ENCODE measurements at regions not wholly inside any gene's neighbourhood (a gene's known extent, or its start where the extent isn't known, plus 50 kb on each side); places are given as distances from the start of the nearest gene placed in this dataset.
A peak's percentile ranks its signal among the peaks of the same experiment; 100 is the strongest.

DNA sequence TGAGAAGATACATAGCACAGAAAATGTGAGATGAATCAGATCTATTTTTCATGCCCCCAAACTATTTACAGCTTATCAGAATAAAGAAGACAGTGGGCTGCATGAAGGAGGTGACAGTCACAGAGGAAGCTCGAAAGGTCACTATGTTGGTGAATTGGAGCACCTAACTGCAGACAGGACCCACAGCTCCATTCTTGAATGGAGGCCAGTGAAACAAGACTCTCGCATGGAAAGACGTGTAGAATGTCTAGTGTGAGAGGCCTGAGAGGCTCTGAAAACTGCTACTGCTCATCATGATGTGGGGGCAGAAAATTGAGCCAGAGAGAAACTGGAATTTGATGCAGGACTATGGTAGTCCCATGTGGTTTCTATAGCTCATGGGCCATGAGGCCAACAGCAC is 60.3 kb upstream of the CCDC190 start:
- no peak for DNase-seq (ENCODE audit: low spot score)

DNA sequence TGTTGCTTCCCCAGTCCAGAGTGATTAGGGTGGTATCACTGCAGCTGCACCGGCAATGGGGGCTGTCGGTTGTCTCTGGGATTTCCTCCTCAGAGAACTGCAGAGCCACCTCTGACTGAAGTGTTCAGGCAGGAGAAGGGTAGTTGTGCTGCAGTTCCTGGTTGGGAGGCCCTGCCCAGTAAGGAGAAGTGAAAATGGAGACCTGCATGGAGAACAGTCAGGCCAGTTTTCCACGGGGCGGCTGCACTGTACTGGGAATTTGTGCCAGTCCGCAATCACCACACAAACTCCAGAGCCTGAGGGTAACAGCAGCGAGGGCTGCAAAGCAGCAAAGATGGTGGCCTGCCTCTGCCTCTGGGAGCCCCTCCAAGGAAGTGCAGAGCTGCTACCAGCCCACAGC is 58.1 kb upstream of the CCDC190 start:
- no peak for DNase-seq (ENCODE audit: low spot score)

- DNase-seq (ENCODE audit: low spot score): no peak
Observed at GRCh38 chr1:162918151-162918754, 57.3 kb upstream of the CCDC190 start.

GRCh38 chr1:162916821-162917613 is 56.0 kb upstream of the CCDC190 start:
- no peak for DNase-seq (ENCODE audit: low spot score)

- DNase-seq (ENCODE audit: low spot score): peak; percentile 37
Observed at GRCh38 chr1:162916407-162916806, 55.4 kb upstream of the CCDC190 start.

- DNase-seq (ENCODE audit: low spot score): no peak
Observed at GRCh38 chr1:162914601-162915000, 53.6 kb upstream of the CCDC190 start.

GRCh38 chr1:162913345-162913744 is 52.4 kb upstream of the CCDC190 start:
- DNase-seq (ENCODE audit: low spot score): no peak

- DNase-seq (ENCODE audit: low spot score): no peak
Observed at GRCh38 chr1:162912061-162912667, 51.2 kb upstream of the CCDC190 start.

Measured in A172 (cell line).